Vagina (tissue), 2 donors: ENCODE measurements at regions not wholly inside any gene's neighbourhood (a gene's known extent, or its start where the extent isn't known, plus 50 kb on each side); places are given as distances from the start of the nearest gene placed in this dataset.

Experiments
- DNase-seq, 2 donors: peaks; one replicate each; pipeline ENCODE4 v3.0.0-alpha.2; 2017; ENCODE audit errors: extremely low spot score in 2 of 2
- H3K27ac ChIP-seq: fragments of 200-600 bp; sonication (generic); one replicate; pipeline ENCODE4 v1.5.1; 2019
- H3K27me3 ChIP-seq: fragments of 200-600 bp; sonication (generic); one replicate; pipeline ENCODE4 v1.5.1; 2019
- H3K36me3 ChIP-seq, 2 donors: fragments of 200-600 bp; sonication (generic); one replicate each; pipeline ENCODE4 v1.5.1; 2017 to 2019
- H3K4me1 ChIP-seq: fragments of 200-600 bp; sonication (generic); one replicate; pipeline ENCODE4 v1.5.1; 2019
- H3K4me3 ChIP-seq, 2 donors: fragments of 200-600 bp; sonication (generic); 1 replicate in 1 of 2; 2 replicates in 1 of 2; pipeline ENCODE4 v1.5.1; 2016 to 2019
- H3K9me3 ChIP-seq: fragments of 200-600 bp; sonication (generic); one replicate; pipeline ENCODE4 v1.5.1; 2019
- POLR2A ChIP-seq, 2 donors: fragments of 450-650 bp; IDR thresholded peaks; one replicate each; pipeline ENCODE4 v1.6.1; 2017; ENCODE audit warnings: antibody characterized with exemption in 2 of 2, mild to moderate bottlenecking in 2 of 2, moderate library complexity in 2 of 2
- POLR2AphosphoS5 ChIP-seq, 2 donors: sonication (generic); formaldehyde crosslinking; IDR thresholded peaks; one replicate each; pipeline ENCODE4 v1.9.0; 2017; ENCODE audit warnings: antibody characterized with exemption in 2 of 2, mild to moderate bottlenecking in 2 of 2, low read depth in 1 of 2; ENCODE audit not compliant: insufficient read depth in 1 of 2
- intact Hi-C: fragments of 100-400 bp; cut with DNase I; formaldehyde crosslinking; loops from one replicate; pipeline ENCODE4 v1.15.1; 2023
- TF ChIP-seq, protein P1 (sequence below), 3 experiments: fragments of 450-650 bp in 2 of 3; fragments of 200-600 bp in 1 of 3; sonication (generic) in 1 of 3; IDR thresholded peaks; one replicate each; pipeline ENCODE4 v1.5.1; 2017 to 2019; ENCODE audit warnings: antibody characterized with exemption in 3 of 3, mild to moderate bottlenecking in 2 of 3, moderate library complexity in 2 of 3

DNA sequence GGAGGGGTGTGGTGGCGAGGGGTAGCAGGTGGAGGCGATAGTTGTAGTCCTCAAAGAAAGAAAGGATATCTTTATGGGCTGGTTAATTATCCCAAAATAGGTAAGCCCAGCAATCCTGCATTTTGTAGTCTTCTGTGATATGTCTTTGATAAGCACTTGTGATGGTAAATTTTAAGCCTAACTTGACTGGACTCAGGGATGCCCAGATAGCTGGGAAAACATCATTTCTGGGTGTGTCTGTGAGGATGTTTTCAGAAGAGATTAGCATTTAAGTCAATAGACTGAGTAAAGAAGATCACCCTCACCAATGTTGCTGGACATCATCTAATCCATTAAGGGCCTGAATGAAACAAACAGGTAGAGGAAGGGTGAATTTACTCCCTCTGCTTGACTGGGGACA lies 124.8 kb upstream of the RIPOR2 start:
- no peaks in the 10 kb centered on the region for H3K9me3 ChIP-seq
- H3K36me3 ChIP-seq: no peaks in the 10 kb centered on the region
- no peak for DNase-seq
- intact Hi-C loops: no loop called here
- H3K27me3 ChIP-seq: no peaks in the 10 kb centered on the region
- peaks cover 7% of the 10 kb centered on the region for H3K4me1 ChIP-seq
- H3K27ac ChIP-seq: no peak overlapping the region
- no peak overlapping the region for H3K4me3 ChIP-seq
- no peak for TF ChIP-seq POLR2AphosphoS5 (IDR thresholded peaks at IDR 0.05; ENCODE audit: insufficient read depth in 1 of 2, low read depth in 1 of 2)
- TF ChIP-seq POLR2A (IDR thresholded peaks at IDR 0.05): no peak
- TF ChIP-seq, protein P1, sequence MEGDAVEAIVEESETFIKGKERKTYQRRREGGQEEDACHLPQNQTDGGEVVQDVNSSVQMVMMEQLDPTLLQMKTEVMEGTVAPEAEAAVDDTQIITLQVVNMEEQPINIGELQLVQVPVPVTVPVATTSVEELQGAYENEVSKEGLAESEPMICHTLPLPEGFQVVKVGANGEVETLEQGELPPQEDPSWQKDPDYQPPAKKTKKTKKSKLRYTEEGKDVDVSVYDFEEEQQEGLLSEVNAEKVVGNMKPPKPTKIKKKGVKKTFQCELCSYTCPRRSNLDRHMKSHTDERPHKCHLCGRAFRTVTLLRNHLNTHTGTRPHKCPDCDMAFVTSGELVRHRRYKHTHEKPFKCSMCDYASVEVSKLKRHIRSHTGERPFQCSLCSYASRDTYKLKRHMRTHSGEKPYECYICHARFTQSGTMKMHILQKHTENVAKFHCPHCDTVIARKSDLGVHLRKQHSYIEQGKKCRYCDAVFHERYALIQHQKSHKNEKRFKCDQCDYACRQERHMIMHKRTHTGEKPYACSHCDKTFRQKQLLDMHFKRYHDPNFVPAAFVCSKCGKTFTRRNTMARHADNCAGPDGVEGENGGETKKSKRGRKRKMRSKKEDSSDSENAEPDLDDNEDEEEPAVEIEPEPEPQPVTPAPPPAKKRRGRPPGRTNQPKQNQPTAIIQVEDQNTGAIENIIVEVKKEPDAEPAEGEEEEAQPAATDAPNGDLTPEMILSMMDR (IDR thresholded peaks at IDR 0.05): no peak

DNA sequence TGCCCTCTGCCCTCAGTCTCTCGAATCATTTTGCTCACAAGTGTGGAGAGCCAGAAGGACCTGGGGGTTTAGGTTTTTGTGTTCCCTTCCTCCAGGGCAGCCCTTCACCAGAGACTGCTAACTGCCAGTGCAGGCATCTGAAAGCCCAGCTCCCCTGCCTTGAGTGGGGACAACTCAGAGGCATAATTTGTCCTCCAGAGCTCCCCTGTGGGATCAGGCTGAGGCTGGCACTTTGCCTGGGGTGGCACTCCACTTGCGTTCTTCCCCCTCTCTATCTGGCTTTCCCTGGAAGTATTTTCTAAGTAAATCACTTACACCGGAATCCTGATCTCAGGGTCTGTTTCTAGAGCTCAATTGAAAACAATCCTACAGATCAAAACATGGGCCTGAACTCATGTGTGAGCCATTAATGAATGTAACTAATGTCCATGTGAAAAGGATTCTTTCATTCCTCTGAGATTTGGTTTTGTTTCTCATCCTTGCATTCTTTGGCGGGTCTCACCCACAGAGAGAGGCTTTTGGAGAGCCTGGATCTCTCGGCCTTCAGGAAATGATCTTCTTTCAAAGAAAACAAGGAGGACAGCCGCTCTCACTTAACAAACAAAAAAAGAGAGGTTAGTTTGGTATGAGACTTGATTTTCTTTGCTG lies 125.7 kb upstream of the RIPOR2 start:
- Histone ChIP-seq H3K36me3 (no peaks in the 10 kb centered on the region), H3K9me3 (no peaks in the 10 kb centered on the region), H3K4me1 (peaks cover 7% of the 10 kb centered on the region), H3K27me3 (no peaks in the 10 kb centered on the region), H3K27ac (peak overlapping the region; percentile 33), H3K4me3 (no peak overlapping the region)
- TF ChIP-seq POLR2A (IDR thresholded peaks at IDR 0.05) (no peak), POLR2AphosphoS5 (IDR thresholded peaks at IDR 0.05; ENCODE audit: insufficient read depth in 1 of 2, low read depth in 1 of 2) (no peak)
- TF ChIP-seq, protein P1 (IDR thresholded peaks at IDR 0.05): no peak
- DNase-seq: no peak
- intact Hi-C loops: no loop called here

DNA sequence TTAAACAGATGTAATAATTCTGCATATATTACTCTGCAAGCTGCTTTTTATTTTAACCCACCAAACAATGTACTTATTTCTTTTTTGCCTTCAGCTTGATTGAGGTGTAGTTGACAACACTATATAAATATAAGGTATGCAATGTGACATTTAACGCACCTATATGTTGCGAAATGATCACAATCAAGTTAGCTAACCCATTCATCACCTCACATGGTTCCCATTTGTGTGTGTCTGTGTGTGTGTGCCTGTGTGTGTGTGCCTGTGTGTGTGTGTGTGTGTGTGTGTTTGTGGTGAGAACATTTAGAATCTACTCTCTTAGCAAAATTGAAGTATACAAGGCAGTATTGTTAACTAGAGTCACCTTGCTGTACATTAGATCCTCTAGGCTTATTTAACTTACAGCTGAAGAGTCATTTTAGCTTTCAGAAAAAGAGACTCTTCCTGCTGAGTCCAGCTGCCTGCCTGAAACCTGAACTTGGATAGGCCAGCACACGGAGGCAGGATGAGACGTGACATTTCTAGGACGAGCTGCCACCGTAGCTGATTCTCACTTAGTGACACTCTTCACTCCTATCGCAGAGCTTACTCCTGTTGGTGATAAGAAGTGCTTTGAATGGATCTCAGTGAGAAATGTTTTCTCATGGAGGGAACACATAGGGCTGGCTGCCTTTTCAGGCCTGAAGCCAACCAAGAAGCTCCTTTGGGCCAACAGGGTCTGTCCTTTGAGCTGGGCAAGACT lies 126.5 kb upstream of the RIPOR2 start:
- no peak overlapping the region for H3K4me3 ChIP-seq
- TF ChIP-seq POLR2A (IDR thresholded peaks at IDR 0.05) (no peak), POLR2AphosphoS5 (IDR thresholded peaks at IDR 0.05; ENCODE audit: insufficient read depth in 1 of 2, low read depth in 1 of 2) (no peak)
- TF ChIP-seq, protein P1 (IDR thresholded peaks at IDR 0.05): no peak
- peak overlapping the region; percentile 33 for H3K27ac ChIP-seq
- no peak for DNase-seq
- no peaks in the 10 kb centered on the region for H3K27me3 ChIP-seq
- H3K36me3 ChIP-seq: no peaks in the 10 kb centered on the region
- no peaks in the 10 kb centered on the region for H3K9me3 ChIP-seq
- H3K4me1 ChIP-seq: peaks cover 7% of the 10 kb centered on the region
- intact Hi-C loops: no loop called here

DNA sequence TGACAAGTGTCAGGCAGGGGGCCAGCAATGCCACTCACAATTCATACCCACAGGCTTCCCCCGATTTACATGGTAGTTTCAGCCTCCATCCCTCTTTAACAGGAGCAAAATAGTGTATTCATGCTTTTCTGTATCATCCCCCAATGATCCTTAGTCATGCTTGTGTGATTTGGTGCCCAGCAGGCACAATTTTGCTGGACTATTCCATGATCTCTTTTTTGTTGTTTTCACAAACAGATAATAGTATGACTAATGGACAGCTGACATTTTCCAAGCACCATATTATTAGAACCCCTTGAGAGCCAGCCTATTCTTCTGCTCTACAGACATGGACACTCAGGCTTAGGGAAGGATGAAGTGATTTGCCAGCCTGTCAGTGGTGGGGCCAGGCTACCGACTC lies 128.2 kb upstream of the RIPOR2 start:
- H3K36me3 ChIP-seq: no peaks in the 10 kb centered on the region
- no peak for DNase-seq
- no peak for TF ChIP-seq POLR2A (IDR thresholded peaks at IDR 0.05)
- H3K27ac ChIP-seq: no peak overlapping the region
- no peak overlapping the region for H3K4me3 ChIP-seq
- no peaks in the 10 kb centered on the region for H3K27me3 ChIP-seq
- H3K4me1 ChIP-seq: peaks cover 7% of the 10 kb centered on the region
- intact Hi-C loops: no loop called here
- H3K9me3 ChIP-seq: no peaks in the 10 kb centered on the region

DNA sequence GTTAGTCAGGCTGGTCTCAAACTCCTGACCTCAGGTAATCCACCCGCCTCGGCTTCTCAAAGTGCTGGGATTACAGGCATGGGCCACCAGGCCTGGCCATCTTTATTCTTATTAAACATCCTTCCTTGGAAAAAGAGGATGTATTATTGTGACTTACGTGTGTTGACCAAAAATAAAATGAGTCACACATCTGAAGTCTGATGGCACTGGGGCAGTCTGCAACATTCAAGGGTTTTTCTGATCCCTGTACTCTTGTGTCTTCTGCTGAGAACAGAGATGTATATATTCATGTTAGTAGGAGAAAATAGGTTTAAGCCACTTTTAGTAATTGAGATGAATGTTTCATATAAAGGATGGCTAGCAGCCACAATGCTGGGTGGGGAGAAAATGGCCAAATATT lies 129.9 kb upstream of the RIPOR2 start:
- TF ChIP-seq POLR2AphosphoS5 (IDR thresholded peaks at IDR 0.05; ENCODE audit: insufficient read depth in 1 of 2, low read depth in 1 of 2) (no peak), POLR2A (IDR thresholded peaks at IDR 0.05) (no peak)
- TF ChIP-seq, protein P1 (IDR thresholded peaks at IDR 0.05): no peak
- Histone ChIP-seq H3K4me3 (no peak overlapping the region), H3K27ac (no peak overlapping the region), H3K9me3 (no peaks in the 10 kb centered on the region), H3K4me1 (peaks cover 7% of the 10 kb centered on the region), H3K36me3 (no peaks in the 10 kb centered on the region), H3K27me3 (no peaks in the 10 kb centered on the region)
- no peak for DNase-seq
- intact Hi-C loops: no loop called here
